ENCODE measurements at regions not wholly inside any gene's neighbourhood (a gene's known extent, or its start where the extent isn't known, plus 50 kb on each side); places are given as distances from the start of the nearest gene placed in this dataset.

DNA sequence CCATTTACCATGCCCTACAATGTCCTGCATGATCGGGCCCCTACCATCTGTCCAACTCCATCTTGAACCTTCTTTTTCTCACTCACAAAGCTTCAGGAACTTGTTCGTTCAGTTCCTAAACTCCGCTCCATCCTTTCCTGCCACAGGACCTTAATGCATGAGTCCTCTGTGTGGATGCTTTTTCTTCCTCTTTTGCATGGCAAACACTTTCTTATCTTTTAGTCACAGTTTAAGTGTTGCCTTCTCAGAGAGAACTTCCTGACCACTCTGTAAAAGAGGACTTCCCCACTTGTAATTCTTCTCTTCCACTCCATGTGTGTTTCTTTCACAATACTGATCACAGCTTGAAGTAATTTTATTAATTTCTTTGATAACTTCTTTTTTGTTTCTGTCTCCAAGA, 54.4 kb upstream of the ETV6 start:
- CTCF ChIA-PET = interaction anchor here (0.5 kb wide), 1 partner anchor 198 kb away, joined by 3 read pairs; no protein-coding TSS in a partner anchor
- Histone ChIP-seq H3K4ac (ENCODE audit: low read depth, low read length) (no peak overlapping the region), H3K18ac (ENCODE audit: low read depth, low read length) (no peak overlapping the region), H3K9ac (ENCODE audit: low read depth, low read length) (no peak overlapping the region), H3K27me3 (ENCODE audit: control insufficient read depth, insufficient read depth, low read length) (peaks cover 10% of the 10 kb centered on the region), H3K36me3 (ENCODE audit: control insufficient read depth, insufficient read depth, low read length) (no peaks in the 10 kb centered on the region), H3K4me3 (ENCODE audit: insufficient read depth, low read depth, low read length) (no peak overlapping the region), H2AFZ (replicated peaks; ENCODE audit: low read length, poor library complexity) (no peak overlapping the region), H4K8ac (ENCODE audit: low read depth in 2 of 2, low read length in 2 of 2) (no peak overlapping the region), H2BK15ac (ENCODE audit: low read depth, low read length) (no peak overlapping the region), H2AK9ac (replicated peaks; ENCODE audit: low read depth, low read length, poor library complexity) (no peak overlapping the region), H3K23ac (ENCODE audit: low read depth, low read length) (no peak overlapping the region), H2AK5ac (ENCODE audit: low read depth, low read length) (no peak overlapping the region), H4K5ac (ENCODE audit: low read depth, low read length) (no peak overlapping the region), H3K56ac (ENCODE audit: extremely low read depth, insufficient read depth, low read length) (no peak overlapping the region), H3K27ac (ENCODE audit: insufficient read depth, low read length) (no peak overlapping the region), H3K4me2 (ENCODE audit: low read depth, low read length) (no peak overlapping the region), H2BK20ac (ENCODE audit: low read depth, low read length) (no peak overlapping the region), H3K9me1 (ENCODE audit: insufficient read depth, low read length) (no peaks in the 10 kb centered on the region), H4K91ac (ENCODE audit: insufficient read depth, low read depth, low read length) (no peak overlapping the region), H2BK120ac (ENCODE audit: low read depth, low read length) (no peak overlapping the region), H3K14ac (replicated peaks; ENCODE audit: low read depth, low read length) (no peak overlapping the region), H3K9me3 (ENCODE audit: control insufficient read depth, insufficient read depth, low read length) (no peaks in the 10 kb centered on the region), H2BK5ac (ENCODE audit: low read depth, low read length, poor library complexity, severe bottlenecking) (no peak overlapping the region), H3K4me1 (ENCODE audit: control insufficient read depth, insufficient read depth, low read length) (no peaks in the 10 kb centered on the region), H4K20me1 (ENCODE audit: insufficient read depth, low read length) (no peaks in the 10 kb centered on the region), H3K79me1 (ENCODE audit: low read depth in 1 of 2, low read length in 2 of 2) (no peaks in the 10 kb centered on the region)
- no TSS peak for BruUV-seq (replicated peaks)
- TF ChIP-seq RCOR1 (IDR thresholded peaks at IDR 0.05; ENCODE audit: insufficient replicate concordance, low read length) = no peak
- TF ChIP-seq CEBPB (IDR thresholded peaks at IDR 0.05; ENCODE audit: low read depth, low read length) = no peak
- no peak for TF ChIP-seq MAZ (IDR thresholded peaks at IDR 0.05; ENCODE audit: borderline replicate concordance, low read depth, low read length)
- TF ChIP-seq, protein P1, sequence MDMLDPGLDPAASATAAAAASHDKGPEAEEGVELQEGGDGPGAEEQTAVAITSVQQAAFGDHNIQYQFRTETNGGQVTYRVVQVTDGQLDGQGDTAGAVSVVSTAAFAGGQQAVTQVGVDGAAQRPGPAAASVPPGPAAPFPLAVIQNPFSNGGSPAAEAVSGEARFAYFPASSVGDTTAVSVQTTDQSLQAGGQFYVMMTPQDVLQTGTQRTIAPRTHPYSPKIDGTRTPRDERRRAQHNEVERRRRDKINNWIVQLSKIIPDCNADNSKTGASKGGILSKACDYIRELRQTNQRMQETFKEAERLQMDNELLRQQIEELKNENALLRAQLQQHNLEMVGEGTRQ (IDR thresholded peaks at IDR 0.05; ENCODE audit: low read depth, low read length) = no peak
- TF ChIP-seq, protein P2, sequence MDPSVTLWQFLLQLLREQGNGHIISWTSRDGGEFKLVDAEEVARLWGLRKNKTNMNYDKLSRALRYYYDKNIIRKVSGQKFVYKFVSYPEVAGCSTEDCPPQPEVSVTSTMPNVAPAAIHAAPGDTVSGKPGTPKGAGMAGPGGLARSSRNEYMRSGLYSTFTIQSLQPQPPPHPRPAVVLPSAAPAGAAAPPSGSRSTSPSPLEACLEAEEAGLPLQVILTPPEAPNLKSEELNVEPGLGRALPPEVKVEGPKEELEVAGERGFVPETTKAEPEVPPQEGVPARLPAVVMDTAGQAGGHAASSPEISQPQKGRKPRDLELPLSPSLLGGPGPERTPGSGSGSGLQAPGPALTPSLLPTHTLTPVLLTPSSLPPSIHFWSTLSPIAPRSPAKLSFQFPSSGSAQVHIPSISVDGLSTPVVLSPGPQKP (IDR thresholded peaks at IDR 0.05; ENCODE audit: borderline replicate concordance, low read depth, low read length) = no peak
- TF ChIP-seq SMC3 (IDR thresholded peaks at IDR 0.05; ENCODE audit: low read depth, low read length) = no peak
- no peak for TF ChIP-seq CHD1 (IDR thresholded peaks at IDR 0.05; ENCODE audit: low read depth, low read length)
- TF ChIP-seq RAD21 (IDR thresholded peaks at IDR 0.05; ENCODE audit: low read length) = no peak
- TF ChIP-seq POLR2A (IDR thresholded peaks at IDR 0.05; ENCODE audit: low read depth, low read length) = no peak
- no peak for TF ChIP-seq NFE2L2 (IDR thresholded peaks at IDR 0.05; ENCODE audit: low read depth, low read length)
- no peak for TF ChIP-seq MAFK (IDR thresholded peaks at IDR 0.05; ENCODE audit: low read depth, low read length)
- no peak for TF ChIP-seq FOS (IDR thresholded peaks at IDR 0.05; ENCODE audit: low read depth, low read length)
- no peak for TF ChIP-seq BHLHE40 (IDR thresholded peaks at IDR 0.05; ENCODE audit: low read depth, low read length)
- POLR2A ChIA-PET (ENCODE audit: unreplicated experiment) = no interaction called here
- intact Hi-C loops (cut with micrococcal nuclease) = loop anchor here (5.0 kb wide), 1 partner anchor 37 kb away; no protein-coding TSS in a partner anchor
- ATAC-seq (ENCODE audit: low read depth) (no peak), DNase-seq (no peak)
- 89% methylated on average over 1 of the region's 3 CpGs; no CpG with 5 or more reads in 1 of the 2 experiments for WGBS, 2 experiments (ENCODE audit: extremely low coverage in 2 of 2, insufficient read length in 1 of 2)
- in situ Hi-C loops (cut with MboI; ENCODE audit: low sequenced_read_pairs) = no loop called here
- dilution Hi-C loops (cut with HindIII; ENCODE audit: low sequenced_read_pairs, unreplicated experiment) = no loop called here
